ENCODE measurements at regions not wholly inside any gene's neighbourhood (a gene's known extent, or its start where the extent isn't known, plus 50 kb on each side); places are given as distances from the start of the nearest gene placed in this dataset.
"Not testable (repeated sequence)": the region's sequence is repeated elsewhere in the genome, so short reads cannot be mapped to it uniquely, and the experiment has no call there.

DNA sequence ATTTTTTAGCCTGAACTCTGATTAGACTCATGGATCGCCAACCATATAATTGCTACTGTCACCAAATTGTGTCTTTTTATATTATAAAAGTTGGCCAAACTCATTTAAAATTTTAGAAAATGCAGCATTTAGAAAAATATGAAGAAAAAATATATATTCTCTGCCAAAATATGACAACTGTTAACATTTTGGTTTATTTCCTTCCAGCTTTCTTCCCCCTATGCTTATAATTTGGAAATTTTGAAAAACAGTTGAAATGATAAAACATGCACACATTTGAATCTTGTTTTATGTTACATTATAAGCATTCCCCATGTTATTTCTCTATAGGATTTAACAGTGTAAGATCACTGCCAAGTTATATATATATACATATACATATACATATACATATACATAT is 1112.8 kb downstream of the TUSC7 start:
- DNase-seq (ENCODE audit: low spot score), result no peak
- no peaks in the 10 kb centered on the region for H3K4me1 Mint-ChIP-seq (ENCODE audit: low read depth in 2 of 2)
- peaks cover 4% of the 10 kb centered on the region for H3K36me3 Mint-ChIP-seq
- no peaks in the 10 kb centered on the region for H3K27me3 Mint-ChIP-seq
- no peak overlapping the region for H3K27ac Mint-ChIP-seq
- no peak for ATAC-seq
- H3K4me3 Mint-ChIP-seq, result no peak overlapping the region
- peaks cover 20% of the 10 kb centered on the region for H3K9me3 Mint-ChIP-seq

DNA sequence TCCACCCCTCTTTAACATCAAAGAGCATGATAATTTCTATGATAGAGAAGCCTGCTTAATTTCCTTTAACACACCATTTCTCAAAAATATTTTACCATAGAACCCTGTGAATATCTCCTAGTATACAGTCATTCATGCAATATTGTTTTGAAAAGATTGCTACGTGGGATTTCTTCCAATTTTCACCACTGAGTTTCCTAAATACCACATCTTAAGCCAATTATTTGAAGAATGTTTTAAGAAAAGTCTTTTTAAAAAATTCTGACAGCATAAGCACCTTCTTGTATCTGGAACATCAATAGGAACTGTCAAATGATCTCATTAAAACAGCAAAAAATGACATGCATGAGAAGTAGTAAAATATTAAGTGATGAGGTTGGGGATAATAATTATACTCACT is 1126.7 kb downstream of the TUSC7 start:
- Mint-ChIP-seq H3K9me3 (peaks cover 6% of the 10 kb centered on the region), H3K36me3 (no peaks in the 10 kb centered on the region), H3K27ac (no peak overlapping the region), H3K4me3 (no peak overlapping the region), H3K27me3 (no peaks in the 10 kb centered on the region), H3K4me1 (ENCODE audit: low read depth in 2 of 2) (no peaks in the 10 kb centered on the region)
- DNase-seq (ENCODE audit: low spot score), result no peak
- ATAC-seq, result no peak

DNA sequence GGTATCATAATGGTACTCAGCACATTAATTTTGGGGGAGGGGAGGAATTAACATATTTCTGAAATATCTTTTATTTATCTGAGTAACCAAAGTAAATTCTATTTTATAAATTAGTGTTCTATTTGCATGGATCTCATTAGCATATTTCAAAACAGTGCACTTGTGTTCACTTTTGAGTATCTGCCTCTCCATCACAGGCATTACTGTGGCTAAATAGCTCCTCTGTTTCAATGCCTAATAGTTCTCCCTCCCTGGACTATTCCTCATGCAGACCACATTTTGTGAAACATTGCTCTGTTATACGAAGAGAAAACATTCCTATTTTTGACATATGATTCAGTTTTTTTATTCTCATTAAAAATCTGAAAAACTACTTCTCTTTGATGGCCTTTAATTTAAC is 1127.8 kb downstream of the TUSC7 start:
- Mint-ChIP-seq H3K27me3 (no peaks in the 10 kb centered on the region), H3K9me3 (peaks cover 3% of the 10 kb centered on the region), H3K4me3 (no peak overlapping the region), H3K4me1 (ENCODE audit: low read depth in 2 of 2) (no peaks in the 10 kb centered on the region), H3K27ac (no peak overlapping the region), H3K36me3 (no peaks in the 10 kb centered on the region)
- no peak for ATAC-seq
- no peak for DNase-seq (ENCODE audit: low spot score)

DNA sequence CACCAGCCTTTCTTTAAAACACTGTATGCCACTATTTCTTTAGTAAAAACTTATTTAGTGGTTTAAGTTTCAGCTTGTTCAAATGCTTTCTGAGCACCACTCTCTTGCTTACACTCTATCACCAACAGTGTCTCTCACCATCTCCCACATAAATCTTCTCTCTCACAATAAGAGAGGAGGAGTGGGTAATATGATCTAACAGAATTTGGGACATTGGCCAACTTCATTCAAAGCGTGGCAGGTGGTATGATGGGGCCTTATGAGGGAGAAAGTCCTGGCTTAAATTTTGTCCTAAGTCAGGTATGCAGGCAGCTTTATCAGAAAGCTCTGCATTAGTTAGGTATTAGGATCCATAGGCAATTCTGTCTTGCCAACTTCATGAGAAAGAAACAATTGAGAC is 1132.5 kb downstream of the TUSC7 start:
- DNase-seq (ENCODE audit: low spot score), result no peak

DNA sequence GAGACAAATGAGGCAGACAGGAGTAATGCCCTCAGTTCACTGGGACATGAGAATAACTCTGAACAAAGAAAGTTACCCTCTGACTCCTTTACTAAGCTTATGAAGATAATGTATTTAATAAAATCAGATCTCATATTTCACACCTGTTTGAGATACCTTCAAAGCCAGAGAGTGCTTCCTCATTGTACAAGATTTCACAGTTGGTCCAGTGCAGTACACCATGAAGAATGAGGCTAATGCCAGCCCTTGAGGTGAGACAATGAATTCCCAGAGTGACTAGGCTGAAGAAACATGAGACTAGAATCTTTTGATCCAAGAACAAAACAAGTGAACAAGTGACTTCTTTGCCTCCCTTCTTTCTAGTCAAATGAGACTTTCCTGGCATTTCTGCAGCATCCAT is 1133.8 kb downstream of the TUSC7 start:
- peaks cover 3% of the 10 kb centered on the region for H3K9me3 Mint-ChIP-seq
- DNase-seq (ENCODE audit: low spot score) (no peak), ATAC-seq (no peak)
- no peaks in the 10 kb centered on the region for H3K27me3 Mint-ChIP-seq
- no peak overlapping the region for H3K4me3 Mint-ChIP-seq
- H3K36me3 Mint-ChIP-seq, result no peaks in the 10 kb centered on the region
- H3K27ac Mint-ChIP-seq, result no peak overlapping the region
- no peaks in the 10 kb centered on the region for H3K4me1 Mint-ChIP-seq (ENCODE audit: low read depth in 2 of 2)

More for the DNA sequence above, 1132.5 kb downstream of the TUSC7 start:
- H3K27ac Mint-ChIP-seq, result no peak overlapping the region
- no peaks in the 10 kb centered on the region for H3K27me3 Mint-ChIP-seq
- ATAC-seq, result no peak
- H3K36me3 Mint-ChIP-seq, result no peaks in the 10 kb centered on the region
- H3K4me1 Mint-ChIP-seq (ENCODE audit: low read depth in 2 of 2), result no peaks in the 10 kb centered on the region
- peaks cover 3% of the 10 kb centered on the region for H3K9me3 Mint-ChIP-seq
- H3K4me3 Mint-ChIP-seq, result no peak overlapping the region

DNA sequence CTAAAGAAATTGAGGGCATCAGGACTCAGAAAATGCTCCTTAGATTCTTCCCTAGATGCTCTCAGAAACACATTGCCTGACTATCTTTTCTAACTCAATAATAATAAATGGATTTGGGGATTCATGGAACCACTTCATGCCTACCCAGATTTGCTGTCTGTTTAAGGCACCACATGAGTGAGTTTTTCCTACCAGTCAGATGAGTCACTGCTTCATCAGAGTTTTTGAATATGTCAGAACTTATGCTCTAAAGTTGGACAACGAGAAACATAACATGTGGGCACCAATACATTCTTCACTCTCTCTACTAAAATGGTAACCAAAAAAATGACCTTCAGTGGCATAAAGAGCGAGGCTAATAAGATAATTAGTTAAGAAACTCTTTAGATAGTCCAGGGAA is 1135.1 kb downstream of the TUSC7 start:
- Mint-ChIP-seq H3K27ac (no peak overlapping the region), H3K9me3 (peaks cover 3% of the 10 kb centered on the region), H3K4me3 (no peak overlapping the region), H3K27me3 (no peaks in the 10 kb centered on the region), H3K4me1 (ENCODE audit: low read depth in 2 of 2) (no peaks in the 10 kb centered on the region), H3K36me3 (no peaks in the 10 kb centered on the region)
- ATAC-seq (no peak), DNase-seq (ENCODE audit: low spot score) (no peak)

DNA sequence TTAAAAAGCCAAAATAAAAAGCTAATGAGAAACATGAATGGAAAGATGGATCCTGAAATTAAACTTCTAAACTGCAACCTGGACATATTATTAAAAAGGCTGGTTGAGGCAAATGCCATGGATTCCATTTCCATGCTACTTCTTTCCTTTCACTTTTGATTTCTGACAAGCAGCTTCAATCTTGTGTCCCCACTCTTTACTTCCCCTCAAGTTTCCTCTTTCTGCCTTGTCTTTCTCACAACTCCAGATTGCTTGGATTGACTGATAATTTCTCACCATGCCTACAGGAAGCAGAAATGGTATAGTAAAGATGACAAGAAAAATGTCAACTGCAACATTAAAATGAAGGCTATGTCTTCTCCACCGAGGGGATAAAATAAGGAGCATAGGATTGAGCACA is 1136.7 kb downstream of the TUSC7 start:
- H3K27ac Mint-ChIP-seq, result no peak overlapping the region
- H3K9me3 Mint-ChIP-seq, result no peaks in the 10 kb centered on the region
- no peak overlapping the region for H3K4me3 Mint-ChIP-seq
- no peaks in the 10 kb centered on the region for H3K36me3 Mint-ChIP-seq
- H3K27me3 Mint-ChIP-seq, result no peaks in the 10 kb centered on the region
- no peaks in the 10 kb centered on the region for H3K4me1 Mint-ChIP-seq (ENCODE audit: low read depth in 2 of 2)
- ATAC-seq (no peak), DNase-seq (ENCODE audit: low spot score) (no peak)

DNA sequence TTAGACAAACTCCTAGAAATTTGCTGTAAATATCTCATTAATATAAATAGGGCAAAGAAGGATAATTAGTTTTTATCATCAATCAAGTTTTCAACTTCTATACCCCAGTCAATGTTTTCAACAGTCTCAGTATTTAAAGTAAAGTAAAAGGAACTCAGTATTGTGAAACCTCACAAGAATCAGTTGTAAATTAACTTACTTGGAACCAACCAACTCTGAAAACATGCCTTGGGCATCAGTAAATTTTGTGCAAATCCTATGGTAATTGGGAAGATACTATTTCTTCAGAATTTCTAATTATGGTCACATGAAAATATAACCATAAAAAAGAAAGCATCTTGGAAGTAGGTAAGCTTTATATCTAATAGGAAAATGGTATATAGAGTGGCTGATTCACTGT is 1139.0 kb downstream of the TUSC7 start:
- ATAC-seq (no peak), DNase-seq (ENCODE audit: low spot score) (no peak)
- Mint-ChIP-seq H3K4me1 (ENCODE audit: low read depth in 2 of 2) (no peaks in the 10 kb centered on the region), H3K27me3 (no peaks in the 10 kb centered on the region), H3K4me3 (no peak overlapping the region), H3K9me3 (no peaks in the 10 kb centered on the region), H3K27ac (no peak overlapping the region), H3K36me3 (no peaks in the 10 kb centered on the region)

DNA sequence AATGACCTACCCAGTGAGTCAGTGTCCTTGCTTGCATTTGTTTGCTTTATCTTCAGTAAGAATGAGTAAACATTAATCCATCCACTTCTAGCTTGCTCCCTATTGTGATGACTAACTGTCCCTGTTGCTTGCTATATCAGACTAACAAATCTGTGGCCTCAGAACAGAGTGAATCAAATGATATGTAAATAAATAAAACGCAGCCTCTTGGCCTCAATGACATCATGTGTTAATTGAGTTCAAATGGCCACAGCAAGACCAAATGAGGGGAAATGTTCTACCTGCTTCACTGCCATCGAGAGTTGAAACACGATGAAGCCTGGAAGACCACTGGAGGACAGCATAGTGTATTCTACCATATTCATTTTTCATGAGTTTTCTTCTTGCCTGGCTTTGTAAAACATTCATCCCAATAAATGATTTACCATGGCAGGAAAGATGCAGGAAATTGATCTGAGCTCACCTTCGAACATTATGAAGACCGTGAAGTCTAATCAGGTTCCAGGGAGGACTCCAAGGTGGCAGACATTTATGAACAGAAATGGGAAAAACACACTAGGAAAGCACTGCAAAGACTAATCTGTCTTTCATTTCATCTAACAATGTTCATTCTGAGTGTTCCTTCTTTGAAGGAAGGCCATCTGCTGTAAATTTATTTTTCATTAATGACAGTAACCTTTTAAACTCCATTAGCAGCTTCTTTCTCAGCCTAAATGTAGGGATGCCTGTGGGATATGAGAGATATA is 1144.5 kb downstream of the TUSC7 start:
- Mint-ChIP-seq H3K9me3 (peaks cover 6% of the 10 kb centered on the region), H3K27ac (no peak overlapping the region), H3K4me3 (no peak overlapping the region), H3K27me3 (no peaks in the 10 kb centered on the region), H3K4me1 (ENCODE audit: low read depth in 2 of 2) (no peaks in the 10 kb centered on the region), H3K36me3 (no peaks in the 10 kb centered on the region)
- DNase-seq (ENCODE audit: low spot score) (no peak), ATAC-seq (no peak)

DNA sequence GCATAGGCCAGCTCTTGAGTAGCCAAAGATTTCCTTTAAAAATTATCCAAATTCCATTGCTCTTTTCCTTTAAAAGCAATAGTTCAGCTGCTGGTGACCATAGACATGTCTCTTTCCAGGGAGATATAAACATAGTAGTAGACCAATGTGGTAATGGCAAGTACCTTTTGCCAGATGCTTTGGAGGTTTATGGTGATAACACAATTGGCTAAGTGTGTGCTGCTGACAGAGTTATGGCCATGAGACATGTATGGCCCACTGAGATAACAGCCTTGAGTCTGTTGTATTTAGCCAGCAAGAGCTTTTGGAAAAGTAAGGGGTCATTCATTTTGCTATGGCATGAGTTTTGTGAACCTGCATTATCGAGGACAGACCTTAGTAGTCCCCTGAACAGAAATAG is 1146.8 kb downstream of the TUSC7 start:
- Mint-ChIP-seq H3K27me3 (no peaks in the 10 kb centered on the region), H3K27ac (no peak overlapping the region), H3K9me3 (peaks cover 24% of the 10 kb centered on the region), H3K36me3 (peaks cover 7% of the 10 kb centered on the region), H3K4me3 (no peak overlapping the region), H3K4me1 (ENCODE audit: low read depth in 2 of 2) (no peaks in the 10 kb centered on the region)
- ATAC-seq (no peak), DNase-seq (ENCODE audit: low spot score) (no peak)

DNA sequence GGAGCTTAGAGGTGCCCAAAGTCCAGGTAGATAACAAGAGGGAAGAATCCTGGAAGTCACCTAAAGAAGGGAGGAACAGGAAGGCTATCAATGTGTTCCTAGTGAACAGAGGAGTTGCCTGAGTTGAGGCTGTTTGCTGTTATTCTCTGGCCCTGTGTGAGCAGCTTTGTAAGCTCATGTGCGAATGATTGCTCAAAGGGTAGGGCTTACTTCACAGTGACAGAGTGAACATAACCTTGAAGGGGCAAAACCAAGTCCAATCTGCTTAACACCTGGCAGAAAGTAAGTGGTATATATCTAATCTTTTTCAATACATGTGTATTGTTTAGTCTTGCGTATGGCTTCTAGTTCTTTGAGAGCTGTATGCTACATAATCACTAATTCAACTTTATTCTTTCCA is 1153.6 kb downstream of the TUSC7 start:
- Mint-ChIP-seq H3K9me3 (peaks cover 25% of the 10 kb centered on the region), H3K27ac (no peak overlapping the region), H3K27me3 (no peaks in the 10 kb centered on the region), H3K4me1 (ENCODE audit: low read depth in 2 of 2) (no peaks in the 10 kb centered on the region), H3K4me3 (no peak overlapping the region), H3K36me3 (peaks cover 7% of the 10 kb centered on the region)
- ATAC-seq (no peak), DNase-seq (ENCODE audit: low spot score) (no peak)

DNA sequence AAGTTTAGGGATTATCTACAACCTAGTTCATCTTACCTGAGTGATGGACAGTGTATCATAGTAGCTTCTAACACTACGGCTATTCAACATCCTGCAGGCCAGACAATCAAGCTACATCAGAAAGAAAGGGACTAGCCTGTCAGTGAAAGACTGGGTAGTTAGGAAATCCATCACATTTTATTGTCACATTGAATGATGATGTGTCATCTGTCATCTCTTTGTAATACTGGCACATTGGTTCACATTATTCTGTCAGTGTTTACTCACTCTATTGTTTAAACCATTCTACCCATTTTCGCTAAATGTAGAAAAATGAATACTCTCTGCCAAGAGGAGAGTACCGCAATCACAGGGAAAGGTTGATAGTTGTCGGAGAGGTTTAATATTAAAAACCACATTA is 1155.8 kb downstream of the TUSC7 start:
- Mint-ChIP-seq H3K4me3 (no peak overlapping the region), H3K36me3 (no peaks in the 10 kb centered on the region), H3K4me1 (ENCODE audit: low read depth in 2 of 2) (no peaks in the 10 kb centered on the region), H3K27ac (no peak overlapping the region), H3K27me3 (no peaks in the 10 kb centered on the region), H3K9me3 (peaks cover 14% of the 10 kb centered on the region)
- DNase-seq (ENCODE audit: low spot score), result no peak
- no peak for ATAC-seq

DNA sequence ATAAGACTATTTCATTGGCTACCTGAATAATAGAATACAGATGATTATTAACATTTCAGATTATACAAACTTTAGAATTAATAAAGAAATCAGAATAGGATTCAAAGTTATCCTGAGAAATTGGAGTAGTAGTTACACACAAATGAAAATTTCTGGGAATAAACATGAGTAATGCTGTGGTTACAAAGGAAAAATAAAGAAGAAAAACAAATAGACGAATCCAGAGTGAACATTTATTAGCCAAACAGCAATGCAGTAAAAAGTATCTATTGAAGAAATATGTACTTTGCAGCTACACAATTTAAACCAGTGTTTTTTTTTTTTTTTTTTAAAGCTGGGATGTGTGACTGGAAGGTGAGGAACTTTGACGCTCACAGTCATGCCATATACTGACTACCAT is 1159.2 kb downstream of the TUSC7 start:
- Mint-ChIP-seq H3K27me3 (no peaks in the 10 kb centered on the region), H3K4me3 (no peak overlapping the region), H3K9me3 (peaks cover 7% of the 10 kb centered on the region), H3K27ac (no peak overlapping the region), H3K4me1 (ENCODE audit: low read depth in 2 of 2) (no peaks in the 10 kb centered on the region), H3K36me3 (no peaks in the 10 kb centered on the region)
- DNase-seq (ENCODE audit: low spot score) (no peak), ATAC-seq (no peak)

DNA sequence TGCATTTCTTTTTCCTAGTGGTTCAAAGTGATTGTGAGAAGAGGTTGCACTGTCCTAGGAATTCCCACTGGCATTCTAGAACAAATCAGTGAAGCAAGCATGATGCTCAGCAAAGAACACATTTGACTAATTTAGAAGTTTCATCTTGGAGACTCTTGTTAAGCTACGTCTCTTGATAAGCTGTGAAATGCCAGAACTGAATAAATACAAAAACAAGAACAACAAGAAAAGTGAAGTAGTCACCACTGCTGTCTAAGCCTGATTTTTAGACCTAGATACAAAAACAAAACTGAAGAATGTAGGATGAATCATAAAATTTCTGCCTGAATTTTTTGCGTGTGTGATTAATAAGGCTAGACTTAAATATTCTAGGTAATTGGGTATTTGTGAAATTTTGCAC is 1162.4 kb downstream of the TUSC7 start:
- Mint-ChIP-seq H3K27ac (no peak overlapping the region), H3K4me3 (no peak overlapping the region), H3K27me3 (no peaks in the 10 kb centered on the region), H3K4me1 (ENCODE audit: low read depth in 2 of 2) (no peaks in the 10 kb centered on the region), H3K9me3 (peaks cover 9% of the 10 kb centered on the region), H3K36me3 (no peaks in the 10 kb centered on the region)
- DNase-seq (ENCODE audit: low spot score), result no peak
- no peak for ATAC-seq

DNA sequence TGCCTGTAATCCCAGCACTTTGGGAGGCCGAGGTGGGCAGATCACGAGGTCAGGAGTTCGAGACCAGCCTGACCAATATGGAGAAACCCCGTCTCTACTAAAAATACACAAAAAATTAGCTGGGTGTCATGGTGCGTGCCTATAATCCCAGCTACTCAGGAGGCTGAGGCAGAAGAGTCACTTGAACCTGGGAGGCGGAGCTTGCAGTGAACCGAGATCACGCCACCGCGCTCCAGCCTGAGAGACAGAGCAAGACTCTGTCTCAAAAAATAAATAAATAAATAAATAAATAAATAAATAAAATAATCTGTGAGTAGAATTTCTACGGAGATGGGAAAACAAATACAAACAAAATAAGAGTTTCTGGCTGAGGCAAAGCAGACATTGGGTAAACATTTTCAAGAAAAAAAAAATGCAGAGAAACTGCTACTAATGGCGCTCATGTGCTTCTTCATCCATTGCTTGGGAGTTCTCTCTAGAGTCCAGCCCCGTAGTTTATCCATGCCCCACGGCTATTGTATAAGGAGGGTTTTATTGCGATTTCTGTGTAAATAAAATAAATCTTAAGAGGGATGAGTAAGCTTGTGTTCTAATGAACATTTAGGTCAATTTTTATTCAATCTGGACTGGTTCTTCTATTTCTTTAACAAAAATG is 1161.9 kb downstream of the IGSF11 start:
- not testable (repeated sequence) for DNase-seq (ENCODE audit: low spot score); H3K36me3 Mint-ChIP-seq; H3K27ac Mint-ChIP-seq; H3K9me3 Mint-ChIP-seq; ATAC-seq; H3K27me3 Mint-ChIP-seq; H3K4me1 Mint-ChIP-seq (ENCODE audit: low read depth in 2 of 2); H3K4me3 Mint-ChIP-seq
